ENCODE measurements at regions not wholly inside any gene's neighbourhood (a gene's known extent, or its start where the extent isn't known, plus 50 kb on each side); places are given as distances from the start of the nearest gene placed in this dataset.
A peak's percentile ranks its signal among the peaks of the same experiment; 100 is the strongest.

- H3K27me3 ChIP-seq (replicated peaks; ENCODE audit: insufficient read depth, low read depth, low read length, poor library complexity) = no peaks in the 10 kb centered on the region
- H3K4me3 ChIP-seq (ENCODE audit: low read depth, low read length, poor library complexity, severe bottlenecking) = no peak overlapping the region
- H3K9me3 ChIP-seq (ENCODE audit: low read depth, low read length, poor library complexity, severe bottlenecking) = no peaks in the 10 kb centered on the region
- no peak for TF ChIP-seq CTCF (conservative IDR thresholded peaks at IDR 0.05; ENCODE audit: low read depth, low read length)
- no peak for TF ChIP-seq EZH2 (IDR thresholded peaks at IDR 0.05; ENCODE audit: borderline replicate concordance, low read depth, low read length, poor library complexity, severe bottlenecking)
- H3K27ac ChIP-seq (ENCODE audit: low read depth, low read length, poor library complexity, severe bottlenecking) = no peak overlapping the region
- no peaks in the 10 kb centered on the region for H3K36me3 ChIP-seq (ENCODE audit: insufficient read depth, low read length, poor library complexity, severe bottlenecking)
- H3K4me1 ChIP-seq (ENCODE audit: insufficient read depth, low read length, poor library complexity, severe bottlenecking) = peaks cover 44% of the 10 kb centered on the region
- BruUV-seq (replicated peaks) = no TSS peak
- intact Hi-C loops (cut with micrococcal nuclease; ENCODE audit: unreplicated experiment) = no loop called here
- CTCF ChIA-PET = no interaction called here
- POLR2A ChIA-PET (ENCODE audit: low non-redundant PET) = no interaction called here
- no peak for DNase-seq (ENCODE audit: low spot score)
Observed at GRCh38 chrX:69307756-69308155, 142.5 kb upstream of the PJA1 start.

GRCh38 chrX:69307029-69307428 lies 141.8 kb upstream of the PJA1 start:
- no TSS peak for BruUV-seq (replicated peaks)

GRCh38 chrX:69306063-69306404 lies 140.8 kb upstream of the PJA1 start:
- no peaks in the 10 kb centered on the region for H3K36me3 ChIP-seq (ENCODE audit: insufficient read depth, low read length, poor library complexity, severe bottlenecking)
- BruUV-seq (replicated peaks) = no TSS peak
- no peaks in the 10 kb centered on the region for H3K27me3 ChIP-seq (replicated peaks; ENCODE audit: insufficient read depth, low read depth, low read length, poor library complexity)
- no peak overlapping the region for H3K4me3 ChIP-seq (ENCODE audit: low read depth, low read length, poor library complexity, severe bottlenecking)
- no peaks in the 10 kb centered on the region for H3K9me3 ChIP-seq (ENCODE audit: low read depth, low read length, poor library complexity, severe bottlenecking)
- CTCF ChIA-PET = no interaction called here
- peak overlapping the region; percentile 79 for H3K27ac ChIP-seq (ENCODE audit: low read depth, low read length, poor library complexity, severe bottlenecking)
- POLR2A ChIA-PET (ENCODE audit: low non-redundant PET) = no interaction called here
- H3K4me1 ChIP-seq (ENCODE audit: insufficient read depth, low read length, poor library complexity, severe bottlenecking) = peaks cover 41% of the 10 kb centered on the region
- intact Hi-C loops (cut with micrococcal nuclease; ENCODE audit: unreplicated experiment) = no loop called here
- no peak for DNase-seq (ENCODE audit: low spot score)
- TF ChIP-seq CTCF (conservative IDR thresholded peaks at IDR 0.05; ENCODE audit: low read depth, low read length) (no peak), EZH2 (IDR thresholded peaks at IDR 0.05; ENCODE audit: borderline replicate concordance, low read depth, low read length, poor library complexity, severe bottlenecking) (no peak)

More at GRCh38 chrX:69307029-69307428, 141.8 kb upstream of the PJA1 start:
- ChIA-PET POLR2A (ENCODE audit: low non-redundant PET) (no interaction called here), CTCF (no interaction called here)
- Histone ChIP-seq H3K4me1 (ENCODE audit: insufficient read depth, low read length, poor library complexity, severe bottlenecking) (peaks cover 49% of the 10 kb centered on the region), H3K9me3 (ENCODE audit: low read depth, low read length, poor library complexity, severe bottlenecking) (no peaks in the 10 kb centered on the region), H3K4me3 (ENCODE audit: low read depth, low read length, poor library complexity, severe bottlenecking) (no peak overlapping the region), H3K27me3 (replicated peaks; ENCODE audit: insufficient read depth, low read depth, low read length, poor library complexity) (no peaks in the 10 kb centered on the region), H3K27ac (ENCODE audit: low read depth, low read length, poor library complexity, severe bottlenecking) (no peak overlapping the region), H3K36me3 (ENCODE audit: insufficient read depth, low read length, poor library complexity, severe bottlenecking) (no peaks in the 10 kb centered on the region)
- intact Hi-C loops (cut with micrococcal nuclease; ENCODE audit: unreplicated experiment) = no loop called here
- TF ChIP-seq EZH2 (IDR thresholded peaks at IDR 0.05; ENCODE audit: borderline replicate concordance, low read depth, low read length, poor library complexity, severe bottlenecking) (no peak), CTCF (conservative IDR thresholded peaks at IDR 0.05; ENCODE audit: low read depth, low read length) (no peak)
- no peak for DNase-seq (ENCODE audit: low spot score)

All from A673 (cell line).